ENCODE measurements at regions not wholly inside any gene's neighbourhood (a gene's known extent, or its start where the extent isn't known, plus 50 kb on each side); places are given as distances from the start of the nearest gene placed in this dataset.

GRCh38 chr16:49200223-49200820, 81.3 kb downstream of the CBLN1 start:
- ChIA-PET POLR2A (no interaction called here), CTCF (no interaction called here)
- no peak for TF ChIP-seq CTCF (IDR thresholded peaks at IDR 0.05; ENCODE audit: low read depth, low read length)

GRCh38 chr16:49195237-49195548, 86.4 kb downstream of the CBLN1 start:
- ChIA-PET POLR2A (no interaction called here), CTCF (no interaction called here)
- H3K4me3 ChIP-seq (ENCODE audit: low read depth, low read length): no peak overlapping the region
- H3K9me3 ChIP-seq (ENCODE audit: control insufficient read depth, insufficient read depth, low read length): peaks cover 16% of the 10 kb centered on the region
- no peak for TF ChIP-seq CTCF (IDR thresholded peaks at IDR 0.05; ENCODE audit: low read depth, low read length)
- DNase-seq (ENCODE audit: low read depth, low spot score): no peak
- no peaks in the 10 kb centered on the region for H3K27me3 ChIP-seq (ENCODE audit: control insufficient read depth, insufficient read depth, low read length)
- no peak overlapping the region for H3K27ac ChIP-seq (ENCODE audit: low read depth, low read length)

More at GRCh38 chr16:49200223-49200820, 81.3 kb downstream of the CBLN1 start:
- Histone ChIP-seq H3K27me3 (ENCODE audit: control insufficient read depth, insufficient read depth, low read length) (no peaks in the 10 kb centered on the region), H3K27ac (ENCODE audit: low read depth, low read length) (no peak overlapping the region), H3K9me3 (ENCODE audit: control insufficient read depth, insufficient read depth, low read length) (peaks cover 20% of the 10 kb centered on the region), H3K4me3 (ENCODE audit: low read depth, low read length) (no peak overlapping the region)
- DNase-seq (ENCODE audit: low read depth, low spot score): no peak

GRCh38 chr16:49194537-49195236, 87.0 kb downstream of the CBLN1 start:
- ChIA-PET CTCF (no interaction called here), POLR2A (no interaction called here)
- no peak overlapping the region for H3K27ac ChIP-seq (ENCODE audit: low read depth, low read length)
- TF ChIP-seq CTCF (IDR thresholded peaks at IDR 0.05; ENCODE audit: low read depth, low read length): no peak
- H3K27me3 ChIP-seq (ENCODE audit: control insufficient read depth, insufficient read depth, low read length): no peaks in the 10 kb centered on the region
- no peak overlapping the region for H3K4me3 ChIP-seq (ENCODE audit: low read depth, low read length)
- DNase-seq (ENCODE audit: low read depth, low spot score): no peak
- peaks cover 14% of the 10 kb centered on the region for H3K9me3 ChIP-seq (ENCODE audit: control insufficient read depth, insufficient read depth, low read length)

DNA sequence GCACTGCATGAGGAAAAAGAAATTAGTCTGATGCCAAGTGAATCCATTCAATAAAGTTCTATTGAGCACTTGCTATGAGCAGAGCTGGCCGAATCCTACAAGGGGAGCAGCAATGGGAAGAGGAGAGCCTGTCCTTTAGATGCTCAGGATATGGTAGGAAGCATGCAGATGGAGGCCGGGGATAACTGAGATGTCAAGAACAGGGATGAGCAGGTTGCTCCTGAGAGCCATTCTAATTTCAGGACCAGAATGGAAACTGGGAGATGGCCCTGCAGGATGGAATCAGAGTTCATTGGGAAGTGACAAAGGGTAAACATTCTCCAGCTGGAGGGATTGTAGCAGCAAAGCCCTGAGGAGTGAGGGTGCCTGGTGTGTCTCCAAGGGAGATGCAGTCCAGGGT, 88.0 kb downstream of the CBLN1 start:
- CTCF ChIA-PET: no interaction called here

More for the DNA sequence above, 88.0 kb downstream of the CBLN1 start:
- Histone ChIP-seq H3K27ac (ENCODE audit: low read depth, low read length) (no peak overlapping the region), H3K27me3 (ENCODE audit: control insufficient read depth, insufficient read depth, low read length) (no peaks in the 10 kb centered on the region), H3K9me3 (ENCODE audit: control insufficient read depth, insufficient read depth, low read length) (peaks cover 6% of the 10 kb centered on the region), H3K4me3 (ENCODE audit: low read depth, low read length) (no peak overlapping the region)
- TF ChIP-seq CTCF (IDR thresholded peaks at IDR 0.05; ENCODE audit: low read depth, low read length): no peak
- DNase-seq (ENCODE audit: low read depth, low spot score): no peak
- POLR2A ChIA-PET: no interaction called here
